H1 (cell line): ENCODE measurements at regions not wholly inside any gene's neighbourhood (a gene's known extent, or its start where the extent isn't known, plus 50 kb on each side); places are given as distances from the start of the nearest gene placed in this dataset.

Experiments
- CTCF ChIA-PET: fragments of 300-600 bp; sonication (Branson Sonifier 250); formaldehyde crosslinking; loops from one replicate; lab custom pipeline; 2021; ENCODE audit not compliant: partially characterized antibody; lab: Charles Lee
- POLR2A ChIA-PET: fragments of 300-600 bp; sonication (Branson Sonifier 250); formaldehyde crosslinking; loops from one replicate; lab custom pipeline; 2021; ENCODE audit warnings: inconsistent platforms; ENCODE audit not compliant: partially characterized antibody; lab: Charles Lee
- DNase-seq, 2 experiments: peaks; one replicate each; pipeline versions ENCODE4 v3.0.0 to v3.0.0-alpha.2; 2010 to 2022; ENCODE audit warnings: low spot score in 2 of 2, low read depth in 1 of 2, mixed read lengths in 1 of 2
- FAIRE-seq: peaks from 2 replicates; lab custom pipeline; 2011; peaks lifted over from hg19 to GRCh38; lab: Jason Lieb, UNC
- H2AFZ ChIP-seq: 2 replicates; pipeline ENCODE4 v1.8.1; 2012; ENCODE audit warnings: low read length, inconsistent platforms
- H2AK5ac ChIP-seq: 2 replicates; pipeline ENCODE4 v1.6.1; 2013; ENCODE audit warnings: low read depth, low read length
- H2BK120ac ChIP-seq: replicated peaks from 2 replicates; pipeline ENCODE3; 2013; ENCODE audit warnings: low read depth, low read length, inconsistent platforms
- H2BK12ac ChIP-seq: 2 replicates; pipeline ENCODE4 v1.6.1; 2013; ENCODE audit warnings: low read depth, low read length
- H2BK15ac ChIP-seq: 2 replicates; pipeline ENCODE4 v1.6.1; 2013; ENCODE audit warnings: low read length
- H2BK20ac ChIP-seq: 2 replicates; pipeline ENCODE4 v1.6.1; 2013; ENCODE audit warnings: low read length
- H2BK5ac ChIP-seq: 2 replicates; pipeline ENCODE4 v1.6.1; 2013; ENCODE audit warnings: low read depth, low read length
- H3K14ac ChIP-seq: 2 replicates; pipeline ENCODE4 v1.6.1; 2013; ENCODE audit warnings: inconsistent platforms; ENCODE audit not compliant: insufficient read length
- H3K18ac ChIP-seq: 2 replicates; pipeline ENCODE4 v1.6.1; 2013; ENCODE audit warnings: low read length; ENCODE audit errors: extremely low read depth
- H3K23ac ChIP-seq: 2 replicates; pipeline ENCODE4 v1.6.1; 2013; ENCODE audit warnings: inconsistent platforms; ENCODE audit not compliant: insufficient read length
- H3K23me2 ChIP-seq: 2 replicates; pipeline ENCODE4 v1.6.1; 2013; ENCODE audit warnings: low read depth, low read length
- H3K27ac ChIP-seq: 2 replicates; pipeline ENCODE4 v1.6.1; 2011; ENCODE audit warnings: low read depth, low read length, inconsistent platforms
- H3K27me3 ChIP-seq, 4 experiments: replicated peaks in 1 of 4; 1 replicate in 1 of 4; 2 replicates in 3 of 4; pipeline versions ENCODE4 v1.6.1 to v1.8.1; 2011 to 2013; ENCODE audit warnings: low read length in 3 of 4, mild to moderate bottlenecking in 3 of 4, inconsistent platforms in 2 of 4, mixed read lengths in 2 of 4, moderate library complexity in 1 of 4; ENCODE audit not compliant: control insufficient read depth in 3 of 4, insufficient read depth in 3 of 4; ENCODE audit errors: extremely low read depth in 1 of 4
- H3K36me3 ChIP-seq, 4 experiments: 2 replicates each; pipeline versions ENCODE4 v1.6.1 to v1.8.1; 2011 to 2013; ENCODE audit warnings: mild to moderate bottlenecking in 4 of 4, low read length in 3 of 4, moderate library complexity in 2 of 4, control low read depth in 1 of 4, inconsistent platforms in 1 of 4; ENCODE audit not compliant: insufficient read depth in 4 of 4, control insufficient read depth in 2 of 4
- H3K4ac ChIP-seq: replicated peaks from 2 replicates; pipeline ENCODE3; 2013; ENCODE audit warnings: low read length, low read depth, mixed read lengths, inconsistent platforms; ENCODE audit not compliant: insufficient read length
- H3K4me1 ChIP-seq, 4 experiments: replicated peaks in 1 of 4; 1 replicate in 1 of 4; 2 replicates in 3 of 4; pipeline versions ENCODE4 v1.6.1 to v1.8.1; 2011 to 2013; ENCODE audit warnings: low read length in 3 of 4, inconsistent platforms in 2 of 4, mixed read lengths in 1 of 4; ENCODE audit not compliant: insufficient read depth in 4 of 4, control insufficient read depth in 3 of 4
- H3K4me2 ChIP-seq, 2 experiments: 2 replicates each; pipeline versions ENCODE4 v1.6.1 to v1.8.1; 2011 to 2013; ENCODE audit warnings: low read depth in 2 of 2, low read length in 2 of 2, control low read depth in 1 of 2, inconsistent platforms in 1 of 2, mild to moderate bottlenecking in 1 of 2; ENCODE audit not compliant: insufficient read depth in 1 of 2
- H3K4me3 ChIP-seq, 4 experiments: fragments of 200-600, 300-600 bp in 1 of 4; sonication (generic), shearing (Covaris generic), sonication (Bioruptor Twin) in 1 of 4; 2 replicates each; pipeline versions ENCODE4 v1.5.1 to v1.8.1; 2011 to 2016; ENCODE audit warnings: low read length in 4 of 4, low read depth in 3 of 4, control low read depth in 2 of 4, inconsistent platforms in 2 of 4, mild to moderate bottlenecking in 2 of 4, mixed read lengths in 1 of 4, moderate library complexity in 1 of 4; ENCODE audit not compliant: insufficient read depth in 2 of 4; ENCODE audit errors: extremely low read depth in 1 of 4
- H3K56ac ChIP-seq: replicated peaks from 2 replicates; pipeline ENCODE3; 2013; ENCODE audit warnings: low read depth, mild to moderate bottlenecking, mixed read lengths, low read length, inconsistent platforms; ENCODE audit not compliant: insufficient read length
- H3K79me1 ChIP-seq: 2 replicates; pipeline ENCODE4 v1.6.1; 2013; ENCODE audit warnings: low read depth, low read length, control low read depth
- H3K79me2 ChIP-seq, 2 experiments: 2 replicates each; pipeline versions ENCODE4 v1.6.1 to v1.8.1; 2012 to 2013; ENCODE audit warnings: low read length in 2 of 2, mild to moderate bottlenecking in 2 of 2, inconsistent platforms in 1 of 2; ENCODE audit not compliant: insufficient read depth in 2 of 2, control insufficient read depth in 1 of 2
- H3K9ac ChIP-seq, 4 experiments: replicated peaks in 1 of 4; 1 replicate in 1 of 4; 2 replicates in 3 of 4; pipeline versions ENCODE4 v1.6.1 to v1.8.1; 2011 to 2013; ENCODE audit warnings: low read depth in 3 of 4, low read length in 3 of 4, control low read depth in 2 of 4, mild to moderate bottlenecking in 2 of 4, moderate library complexity in 2 of 4, inconsistent platforms in 1 of 4; ENCODE audit errors: extremely low read depth in 1 of 4
- H3K9me3 ChIP-seq, 2 experiments: 2 replicates each; pipeline versions ENCODE4 v1.6.1 to v1.8.1; 2012 to 2013; ENCODE audit warnings: mild to moderate bottlenecking in 2 of 2, moderate library complexity in 2 of 2, control low read depth in 1 of 2, inconsistent platforms in 1 of 2, low read depth in 1 of 2, low read length in 1 of 2, mixed read lengths in 1 of 2; ENCODE audit not compliant: insufficient read depth in 2 of 2
- H4K20me1 ChIP-seq, 2 experiments: replicated peaks in 1 of 2; 2 replicates each; pipeline versions ENCODE3 to v1.8.1; 2011 to 2013; ENCODE audit warnings: inconsistent platforms in 2 of 2, low read length in 2 of 2, mild to moderate bottlenecking in 1 of 2; ENCODE audit not compliant: insufficient read depth in 2 of 2, control insufficient read depth in 1 of 2
- H4K5ac ChIP-seq: 2 replicates; pipeline ENCODE4 v1.6.1; 2013; ENCODE audit warnings: low read length, low read depth, mixed read lengths, inconsistent platforms; ENCODE audit not compliant: insufficient read length
- H4K8ac ChIP-seq: 2 replicates; pipeline ENCODE4 v1.8.0; 2013; ENCODE audit warnings: mild to moderate bottlenecking, moderate library complexity, low read length, inconsistent platforms; ENCODE audit not compliant: insufficient read depth; ENCODE audit errors: extremely low read depth
- H4K91ac ChIP-seq: replicated peaks from 2 replicates; pipeline ENCODE3; 2013; ENCODE audit warnings: low read length, mixed read lengths, inconsistent platforms; ENCODE audit not compliant: insufficient read length
- KDM4A ChIP-seq: IDR thresholded peaks from one replicate; pipeline ENCODE4 v1.7.1; 2012; ENCODE audit warnings: low read depth, mild to moderate bottlenecking, moderate library complexity, low read length, inconsistent platforms; ENCODE audit not compliant: severe bottlenecking
- TEAD4 ChIP-seq: IDR thresholded peaks from 2 replicates; pipeline ENCODE4 v1.6.1; 2012; ENCODE audit warnings: low read depth, low read length, inconsistent platforms, mixed read lengths
- WGBS, 2 experiments: shearing (Covaris generic) in 1 of 2; methylation state at CpG; one replicate each; pipeline versions ENCODE4 v1.1.6 to v1.1.7; 2013 to 2015; ENCODE audit warnings: low lambda C conversion rate in 2 of 2, mixed read lengths in 2 of 2, inconsistent platforms in 1 of 2, low coverage in 1 of 2, missing lambda C conversion rate in 1 of 2; ENCODE audit not compliant: insufficient replicate concordance in 2 of 2, insufficient coverage in 1 of 2, insufficient read length in 1 of 2; ENCODE audit errors: extremely low coverage in 1 of 2, missing lambda C conversion rate in 1 of 2; 5-methylcytosine and 5-hydroxymethylcytosine counted together

DNA sequence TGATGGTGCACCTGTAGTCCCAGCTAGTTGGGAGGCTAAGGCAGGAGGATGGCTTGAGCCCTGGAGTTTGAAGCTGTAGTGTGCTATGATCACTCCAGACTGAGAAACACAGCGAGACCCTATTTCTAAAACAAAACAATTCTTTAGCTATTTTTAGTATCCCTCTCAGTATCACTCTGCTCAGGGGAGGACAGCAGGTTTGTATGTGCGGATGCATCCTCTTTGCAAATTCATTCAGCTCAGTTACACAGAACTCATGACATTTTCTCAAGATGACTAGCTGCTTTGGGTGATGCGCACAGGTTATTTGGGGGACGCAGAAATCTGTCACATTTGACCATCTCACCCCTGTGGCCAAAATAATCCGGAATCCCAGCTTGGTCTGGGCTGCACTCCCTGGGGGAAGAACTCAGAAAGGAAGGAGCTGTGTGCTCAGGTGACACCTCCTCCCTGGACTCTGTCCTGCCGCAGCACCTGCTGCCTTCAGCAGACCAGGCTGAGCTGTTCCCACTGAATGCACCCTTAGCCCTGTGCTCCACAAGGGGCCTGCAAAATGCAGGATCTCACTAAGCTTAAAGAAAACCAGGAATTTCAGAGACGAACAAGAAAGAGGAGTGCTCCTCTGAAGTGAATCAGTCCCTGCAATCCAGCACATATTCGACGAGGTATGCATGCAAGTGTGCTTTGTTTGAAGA is 89.5 kb upstream of the PGBD5 start:
- Histone ChIP-seq H2AK5ac (no peak overlapping the region), H3K79me2 (no peaks in the 10 kb centered on the region), H2BK20ac (no peak overlapping the region; the same call in 1 of the 2 replicates), H3K9me3 (no peaks in the 10 kb centered on the region; a peak in 1 of 4 replicates), H3K14ac (no peak overlapping the region), H4K20me1 (no peaks in the 10 kb centered on the region), H3K4me1 (peaks cover 6 to 22% (median 14%) of the 10 kb centered on the region in 4 experiments), H3K4me2 (0 out of 4 replicates have a peak overlapping the region, but pooled peaks of 1 of the 2 experiments have one; percentile 11), H3K18ac (peak overlapping the region; percentile 25; the same call in 1 of the 2 replicates), H4K8ac (no peak overlapping the region), H3K23me2 (no peaks in the 10 kb centered on the region), H3K36me3 (no peaks in the 10 kb centered on the region), H3K27ac (0 out of 2 replicates have a peak overlapping the region, but pooled peaks have one; percentile 19), H3K79me1 (no peaks in the 10 kb centered on the region), H2BK5ac (no peak overlapping the region), H3K27me3 (no peaks in the 10 kb centered on the region), H2AFZ (peak overlapping the region; percentile 86; the same call in 1 of the 2 replicates), H3K9ac (no peak overlapping the region; a peak in 1 of 7 replicates), H4K91ac (no peak overlapping the region), H3K4me3 (no peak overlapping the region), H3K23ac (no peak overlapping the region), H2BK12ac (no peak overlapping the region), H3K56ac (no peak overlapping the region), H2BK120ac (no peak overlapping the region), H3K4ac (no peak overlapping the region), H4K5ac (no peak overlapping the region), H2BK15ac (no peak overlapping the region)
- 69% methylated on average over 9 of the region's 9 CpGs; no CpG with 5 or more reads in 1 of the 2 experiments for WGBS, 2 experiments
- no peak for TF ChIP-seq KDM4A
- 0 out of 2 replicates have a peak, but pooled peaks have one; percentile 38 for TF ChIP-seq TEAD4
- FAIRE-seq (peak; percentile 58), DNase-seq (peak in 1 of 2 experiments; percentile 49)
- ChIA-PET CTCF (interaction anchor here (0.9 to 1.2 kb wide), 3 partner anchors 10 to 149 kb away, joined by 3 read pairs; no protein-coding TSS in a partner anchor), POLR2A (interaction anchor here (1.2 kb wide), 1 partner anchor 10 kb away, joined by 4 read pairs; no protein-coding TSS in a partner anchor)
